ENCODE measurements at regions not wholly inside any gene's neighbourhood (a gene's known extent, or its start where the extent isn't known, plus 50 kb on each side); places are given as distances from the start of the nearest gene placed in this dataset.

DNA sequence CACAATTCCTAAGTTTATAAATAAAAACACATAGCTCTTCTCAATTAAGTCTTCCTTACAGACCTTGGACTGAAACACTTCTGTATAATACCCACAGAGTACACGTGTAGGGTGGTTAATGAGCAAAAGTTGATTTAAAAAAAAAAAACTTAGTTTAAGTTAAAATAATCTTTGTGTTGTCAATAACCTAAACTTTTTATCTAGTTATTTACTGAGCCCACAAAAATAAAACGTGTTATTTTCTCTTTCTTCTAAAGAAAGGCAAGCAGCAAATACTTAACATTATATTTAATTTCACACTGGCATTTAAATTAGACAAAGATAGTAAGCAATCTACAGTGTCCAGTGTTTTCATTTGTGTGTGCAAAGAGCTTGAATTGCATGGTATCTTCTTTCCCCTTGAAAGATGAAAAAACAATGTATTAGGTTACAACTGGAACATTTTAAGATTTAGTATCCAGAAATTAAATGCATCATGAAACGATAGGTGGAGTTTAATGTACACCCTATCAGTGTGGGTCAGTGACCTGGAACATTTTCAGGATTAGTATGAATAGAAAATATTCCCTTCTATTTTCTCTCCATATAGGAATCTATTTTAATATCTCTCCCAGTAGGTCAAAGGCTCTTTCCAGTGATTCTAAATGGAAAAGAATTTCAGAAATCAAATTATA, 1014.8 kb downstream of the NR2F1-AS1 start:
- Histone ChIP-seq H3K4me3 (ENCODE audit: control extremely low read depth in 1 of 5, extremely low read depth in 1 of 5, insufficient read depth in 1 of 5, low read depth in 2 of 5, low read length in 4 of 5) (no peak overlapping the region), H3K4me1 (ENCODE audit: control insufficient read depth in 2 of 2, insufficient read depth in 2 of 2, low read length in 2 of 2) (no peaks in the 10 kb centered on the region), H3K27me3 (replicated peaks in 1 of 4; ENCODE audit: control extremely low read depth in 1 of 4, control insufficient read depth in 3 of 4, insufficient read depth in 4 of 4, low read length in 3 of 4) (no peaks in the 10 kb centered on the region), H3K9ac (ENCODE audit: low read length) (no peak overlapping the region), H3K27ac (ENCODE audit: low read length in 2 of 2) (no peak overlapping the region), H3K79me2 (ENCODE audit: control insufficient read depth, insufficient read depth, low read length) (no peaks in the 10 kb centered on the region), H3K9me3 (ENCODE audit: control extremely low read depth in 1 of 3, control insufficient read depth in 2 of 3, insufficient read depth in 1 of 3, low read length in 2 of 3) (no peaks in the 10 kb centered on the region), H3K36me3 (replicated peaks in 1 of 2; ENCODE audit: control extremely low read depth in 1 of 2, control insufficient read depth in 1 of 2, extremely low read depth in 1 of 2, insufficient read depth in 2 of 2, low read length in 1 of 2) (no peaks in the 10 kb centered on the region), H4K20me1 (ENCODE audit: control insufficient read depth, insufficient read depth, low read length, poor library complexity, severe bottlenecking) (no peaks in the 10 kb centered on the region), H2AFZ (ENCODE audit: insufficient read depth, low read depth, low read length, poor library complexity, severe bottlenecking) (no peak overlapping the region), H3K4me2 (replicated peaks; ENCODE audit: low read depth, low read length, poor library complexity, severe bottlenecking) (no peak overlapping the region)
- no peak for DNase-seq
- no peaks in the 10 kb centered on the region for H3K27me3 Mint-ChIP-seq
- no peaks in the 10 kb centered on the region for H3K9me3 Mint-ChIP-seq (ENCODE audit: insufficient read depth)
- no peak overlapping the region for H3K27ac Mint-ChIP-seq
- no CpG with 5 or more reads among the region's 3 CpGs for WGBS (ENCODE audit: insufficient coverage)
- POLR2A ChIA-PET: no interaction called here
- intact Hi-C loops (cut with micrococcal nuclease): no loop called here
- CTCF ChIA-PET: no interaction called here
- H3K4me3 Mint-ChIP-seq: no peak overlapping the region
- no peak for TF ChIP-seq EZH2 (IDR thresholded peaks at IDR 0.05; ENCODE audit: borderline replicate concordance, insufficient read depth, low read depth, low read length, poor library complexity, severe bottlenecking)
- TF ChIP-seq, protein P1, sequence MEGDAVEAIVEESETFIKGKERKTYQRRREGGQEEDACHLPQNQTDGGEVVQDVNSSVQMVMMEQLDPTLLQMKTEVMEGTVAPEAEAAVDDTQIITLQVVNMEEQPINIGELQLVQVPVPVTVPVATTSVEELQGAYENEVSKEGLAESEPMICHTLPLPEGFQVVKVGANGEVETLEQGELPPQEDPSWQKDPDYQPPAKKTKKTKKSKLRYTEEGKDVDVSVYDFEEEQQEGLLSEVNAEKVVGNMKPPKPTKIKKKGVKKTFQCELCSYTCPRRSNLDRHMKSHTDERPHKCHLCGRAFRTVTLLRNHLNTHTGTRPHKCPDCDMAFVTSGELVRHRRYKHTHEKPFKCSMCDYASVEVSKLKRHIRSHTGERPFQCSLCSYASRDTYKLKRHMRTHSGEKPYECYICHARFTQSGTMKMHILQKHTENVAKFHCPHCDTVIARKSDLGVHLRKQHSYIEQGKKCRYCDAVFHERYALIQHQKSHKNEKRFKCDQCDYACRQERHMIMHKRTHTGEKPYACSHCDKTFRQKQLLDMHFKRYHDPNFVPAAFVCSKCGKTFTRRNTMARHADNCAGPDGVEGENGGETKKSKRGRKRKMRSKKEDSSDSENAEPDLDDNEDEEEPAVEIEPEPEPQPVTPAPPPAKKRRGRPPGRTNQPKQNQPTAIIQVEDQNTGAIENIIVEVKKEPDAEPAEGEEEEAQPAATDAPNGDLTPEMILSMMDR (IDR thresholded peaks at IDR 0.05): no peak
- no peak for ATAC-seq (ENCODE audit: low read depth)
- no peaks in the 10 kb centered on the region for H3K4me1 Mint-ChIP-seq

DNA sequence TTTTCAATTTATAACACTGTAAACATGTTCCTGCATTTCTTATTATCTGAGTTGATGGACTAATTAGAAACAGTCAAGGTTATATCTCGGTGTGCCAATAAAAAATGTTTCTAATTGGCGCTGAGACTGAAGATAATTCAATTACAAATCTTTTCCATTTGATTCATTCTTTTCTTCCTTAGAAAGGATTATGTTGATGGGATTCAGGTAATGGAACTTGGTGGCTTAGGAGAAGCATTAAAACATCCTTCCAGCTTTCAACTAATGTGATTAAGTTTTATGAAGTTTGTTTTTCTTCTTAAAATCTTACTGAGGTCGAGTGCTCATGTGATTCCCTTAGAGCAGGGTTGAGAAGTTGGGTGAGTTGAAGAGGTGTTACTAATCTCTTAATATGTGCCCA, 1015.3 kb downstream of the NR2F1-AS1 start:
- Mint-ChIP-seq H3K9me3 (ENCODE audit: insufficient read depth) (no peaks in the 10 kb centered on the region), H3K4me1 (no peaks in the 10 kb centered on the region), H3K27me3 (no peaks in the 10 kb centered on the region), H3K4me3 (no peak overlapping the region), H3K27ac (no peak overlapping the region)
- no peaks in the 10 kb centered on the region for H3K79me2 ChIP-seq (ENCODE audit: control insufficient read depth, insufficient read depth, low read length)
- H3K9me3 ChIP-seq (ENCODE audit: control extremely low read depth in 1 of 3, control insufficient read depth in 2 of 3, insufficient read depth in 1 of 3, low read length in 2 of 3): no peaks in the 10 kb centered on the region
- TF ChIP-seq, protein P1 (IDR thresholded peaks at IDR 0.05): no peak
- no peak for TF ChIP-seq EZH2 (IDR thresholded peaks at IDR 0.05; ENCODE audit: borderline replicate concordance, insufficient read depth, low read depth, low read length, poor library complexity, severe bottlenecking)
- no CpG with 5 or more reads among the region's 3 CpGs for WGBS (ENCODE audit: insufficient coverage)
- ChIA-PET POLR2A (no interaction called here), CTCF (no interaction called here)
- H3K4me3 ChIP-seq (ENCODE audit: control extremely low read depth in 1 of 5, extremely low read depth in 1 of 5, insufficient read depth in 1 of 5, low read depth in 2 of 5, low read length in 4 of 5): no peak overlapping the region
- ATAC-seq (ENCODE audit: low read depth) (no peak), DNase-seq (no peak)
- no peak overlapping the region for H3K9ac ChIP-seq (ENCODE audit: low read length)
- H3K36me3 ChIP-seq (replicated peaks in 1 of 2; ENCODE audit: control extremely low read depth in 1 of 2, control insufficient read depth in 1 of 2, extremely low read depth in 1 of 2, insufficient read depth in 2 of 2, low read length in 1 of 2): no peaks in the 10 kb centered on the region
- H3K27me3 ChIP-seq (replicated peaks in 1 of 4; ENCODE audit: control extremely low read depth in 1 of 4, control insufficient read depth in 3 of 4, insufficient read depth in 4 of 4, low read length in 3 of 4): no peaks in the 10 kb centered on the region
- intact Hi-C loops (cut with micrococcal nuclease): no loop called here
- no peak overlapping the region for H3K4me2 ChIP-seq (replicated peaks; ENCODE audit: low read depth, low read length, poor library complexity, severe bottlenecking)
- H3K27ac ChIP-seq (ENCODE audit: low read length in 2 of 2): no peak overlapping the region
- H2AFZ ChIP-seq (ENCODE audit: insufficient read depth, low read depth, low read length, poor library complexity, severe bottlenecking): no peak overlapping the region
- no peaks in the 10 kb centered on the region for H3K4me1 ChIP-seq (ENCODE audit: control insufficient read depth in 2 of 2, insufficient read depth in 2 of 2, low read length in 2 of 2)
- H4K20me1 ChIP-seq (ENCODE audit: control insufficient read depth, insufficient read depth, low read length, poor library complexity, severe bottlenecking): no peaks in the 10 kb centered on the region

Measured in B cell (primary cell).